Body of pancreas (tissue), 4 donors: ENCODE measurements at regions not wholly inside any gene's neighbourhood (a gene's known extent, or its start where the extent isn't known, plus 50 kb on each side); places are given as distances from the start of the nearest gene placed in this dataset.
"Not testable (repeated sequence)": the region's sequence is repeated elsewhere in the genome, so short reads cannot be mapped to it uniquely, and the experiment has no call there.

ENCODE experiments used
- CTCF ChIP-seq, 7 experiments: fragments of 450-650 bp in 4 of 7; fragments of 200-600 bp in 3 of 7; sonication (generic) in 3 of 7; IDR thresholded peaks; one replicate each; pipeline ENCODE4 v1.5.1; 2016 to 2019; ENCODE audit warnings: antibody characterized with exemption in 7 of 7
- POLR2A ChIP-seq, 3 donors: fragments of 450-650 bp; IDR thresholded peaks; one replicate each; pipeline ENCODE4 v1.6.1; 2016; ENCODE audit warnings: antibody characterized with exemption in 3 of 3, mild to moderate bottlenecking in 2 of 3

- not testable (repeated sequence) for TF ChIP-seq CTCF, POLR2A (IDR thresholded peaks at IDR 0.05)
Measured at GRCh38 chr4:117745379-117745778, 288.9 kb upstream of the NDST3 start.
